Prostate gland (tissue), 2 donors: ENCODE measurements at regions not wholly inside any gene's neighbourhood (a gene's known extent, or its start where the extent isn't known, plus 50 kb on each side); places are given as distances from the start of the nearest gene placed in this dataset.

Experiments
- CTCF ChIP-seq, 4 experiments: fragments of 200-600 bp in 2 of 4; fragments of 450-650 bp in 2 of 4; sonication (generic) in 2 of 4; IDR thresholded peaks; 1 replicate in 3 of 4; 2 replicates in 1 of 4; pipeline ENCODE4 v1.5.1; 2016 to 2019; ENCODE audit warnings: antibody characterized with exemption in 4 of 4, mild to moderate bottlenecking in 2 of 4, moderate library complexity in 2 of 4
- POLR2A ChIP-seq: fragments of 450-650 bp; IDR thresholded peaks from one replicate; pipeline ENCODE4 v1.6.1; 2016; ENCODE audit warnings: antibody characterized with exemption, mild to moderate bottlenecking
- POLR2AphosphoS5 ChIP-seq: sonication (generic); formaldehyde crosslinking; IDR thresholded peaks from one replicate; pipeline ENCODE4 v1.6.1; 2017; ENCODE audit warnings: antibody characterized with exemption

DNA sequence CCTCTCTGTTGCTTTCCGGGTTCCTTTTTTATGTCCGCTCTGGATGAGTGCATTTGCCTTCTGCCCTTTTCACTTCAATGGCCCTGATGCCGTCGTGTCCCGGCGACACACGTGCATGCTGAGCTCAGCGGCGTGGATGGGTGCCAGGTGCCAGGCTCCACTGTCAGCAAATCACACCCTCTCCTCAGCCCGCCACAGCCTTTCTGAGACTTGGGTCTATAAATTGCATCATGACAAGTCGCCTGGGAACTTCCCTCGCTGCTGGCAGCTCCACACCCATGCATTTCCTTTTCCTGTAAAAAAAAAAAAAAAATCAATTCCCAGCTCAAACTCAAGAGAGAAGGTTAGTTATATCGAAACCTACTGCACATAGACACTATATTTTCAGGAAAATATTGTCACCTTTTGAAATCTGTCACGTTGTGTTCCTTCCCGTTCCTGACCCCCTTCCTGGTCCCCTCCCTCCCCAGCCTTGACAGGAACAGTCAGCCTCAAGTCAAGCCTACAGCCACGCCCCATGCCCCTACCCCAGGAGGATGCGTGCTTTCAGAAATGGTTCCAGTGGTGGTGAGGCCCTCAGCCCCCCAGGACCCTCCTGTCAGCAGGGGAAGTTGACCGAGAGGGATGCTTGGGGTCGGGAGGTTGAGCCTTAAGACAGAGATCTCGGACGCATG is 110.3 kb upstream of the PTCH1 start:
- no peak for TF ChIP-seq CTCF (IDR thresholded peaks at IDR 0.05)
- no peak for TF ChIP-seq POLR2A
- no peak for TF ChIP-seq POLR2AphosphoS5
